ENCODE measurements at regions not wholly inside any gene's neighbourhood (a gene's known extent, or its start where the extent isn't known, plus 50 kb on each side); places are given as distances from the start of the nearest gene placed in this dataset.

GRCh38 chr4:184528713-184529112 is 54.4 kb upstream of the IRF2 start:
- DNase-seq (ENCODE audit: low spot score): no peak

GRCh38 chr4:184528051-184528450 is 53.7 kb upstream of the IRF2 start:
- no peak for DNase-seq (ENCODE audit: low spot score)

- no peak for DNase-seq (ENCODE audit: low spot score)
These were observed 51.9 kb upstream of the IRF2 start for GRCh38 chr4:184526228-184526627.

Measured in activated CD4-positive, alpha-beta T cell treated with anti-CD3 and anti-CD28 coated beads, Interleukin-2, Interleukin-4, amounts not matched to agents 100 ng/mL and 50 ng/mL, durations not matched to agents 16 hours and 8 hours (primary cell).